H1 (cell line): ENCODE measurements at regions not wholly inside any gene's neighbourhood (a gene's known extent, or its start where the extent isn't known, plus 50 kb on each side); places are given as distances from the start of the nearest gene placed in this dataset.

Experiments
- CTCF ChIA-PET: fragments of 300-600 bp; sonication (Branson Sonifier 250); formaldehyde crosslinking; loops from one replicate; lab custom pipeline; 2021; ENCODE audit not compliant: partially characterized antibody; lab: Charles Lee
- POLR2A ChIA-PET: fragments of 300-600 bp; sonication (Branson Sonifier 250); formaldehyde crosslinking; loops from one replicate; lab custom pipeline; 2021; ENCODE audit warnings: inconsistent platforms; ENCODE audit not compliant: partially characterized antibody; lab: Charles Lee
- DNase-seq, 2 experiments: peaks; one replicate each; pipeline versions ENCODE4 v3.0.0 to v3.0.0-alpha.2; 2010 to 2022; ENCODE audit warnings: low spot score in 2 of 2, low read depth in 1 of 2, mixed read lengths in 1 of 2
- FAIRE-seq: peaks from 2 replicates; lab custom pipeline; 2011; peaks lifted over from hg19 to GRCh38; lab: Jason Lieb, UNC
- H2AFZ ChIP-seq: 2 replicates; pipeline ENCODE4 v1.8.1; 2012; ENCODE audit warnings: low read length, inconsistent platforms
- H2AK5ac ChIP-seq: 2 replicates; pipeline ENCODE4 v1.6.1; 2013; ENCODE audit warnings: low read depth, low read length
- H2BK120ac ChIP-seq: replicated peaks from 2 replicates; pipeline ENCODE3; 2013; ENCODE audit warnings: low read depth, low read length, inconsistent platforms
- H2BK12ac ChIP-seq: 2 replicates; pipeline ENCODE4 v1.6.1; 2013; ENCODE audit warnings: low read depth, low read length
- H2BK15ac ChIP-seq: 2 replicates; pipeline ENCODE4 v1.6.1; 2013; ENCODE audit warnings: low read length
- H2BK20ac ChIP-seq: 2 replicates; pipeline ENCODE4 v1.6.1; 2013; ENCODE audit warnings: low read length
- H2BK5ac ChIP-seq: 2 replicates; pipeline ENCODE4 v1.6.1; 2013; ENCODE audit warnings: low read depth, low read length
- H3K14ac ChIP-seq: 2 replicates; pipeline ENCODE4 v1.6.1; 2013; ENCODE audit warnings: inconsistent platforms; ENCODE audit not compliant: insufficient read length
- H3K18ac ChIP-seq: 2 replicates; pipeline ENCODE4 v1.6.1; 2013; ENCODE audit warnings: low read length; ENCODE audit errors: extremely low read depth
- H3K23ac ChIP-seq: 2 replicates; pipeline ENCODE4 v1.6.1; 2013; ENCODE audit warnings: inconsistent platforms; ENCODE audit not compliant: insufficient read length
- H3K23me2 ChIP-seq: 2 replicates; pipeline ENCODE4 v1.6.1; 2013; ENCODE audit warnings: low read depth, low read length
- H3K27ac ChIP-seq: 2 replicates; pipeline ENCODE4 v1.6.1; 2011; ENCODE audit warnings: low read depth, low read length, inconsistent platforms
- H3K27me3 ChIP-seq, 4 experiments: replicated peaks in 1 of 4; 1 replicate in 1 of 4; 2 replicates in 3 of 4; pipeline versions ENCODE4 v1.6.1 to v1.8.1; 2011 to 2013; ENCODE audit warnings: low read length in 3 of 4, mild to moderate bottlenecking in 3 of 4, inconsistent platforms in 2 of 4, mixed read lengths in 2 of 4, moderate library complexity in 1 of 4; ENCODE audit not compliant: control insufficient read depth in 3 of 4, insufficient read depth in 3 of 4; ENCODE audit errors: extremely low read depth in 1 of 4
- H3K36me3 ChIP-seq, 4 experiments: 2 replicates each; pipeline versions ENCODE4 v1.6.1 to v1.8.1; 2011 to 2013; ENCODE audit warnings: mild to moderate bottlenecking in 4 of 4, low read length in 3 of 4, moderate library complexity in 2 of 4, control low read depth in 1 of 4, inconsistent platforms in 1 of 4; ENCODE audit not compliant: insufficient read depth in 4 of 4, control insufficient read depth in 2 of 4
- H3K4ac ChIP-seq: replicated peaks from 2 replicates; pipeline ENCODE3; 2013; ENCODE audit warnings: low read length, low read depth, mixed read lengths, inconsistent platforms; ENCODE audit not compliant: insufficient read length
- H3K4me1 ChIP-seq, 4 experiments: replicated peaks in 1 of 4; 1 replicate in 1 of 4; 2 replicates in 3 of 4; pipeline versions ENCODE4 v1.6.1 to v1.8.1; 2011 to 2013; ENCODE audit warnings: low read length in 3 of 4, inconsistent platforms in 2 of 4, mixed read lengths in 1 of 4; ENCODE audit not compliant: insufficient read depth in 4 of 4, control insufficient read depth in 3 of 4
- H3K4me2 ChIP-seq, 2 experiments: 2 replicates each; pipeline versions ENCODE4 v1.6.1 to v1.8.1; 2011 to 2013; ENCODE audit warnings: low read depth in 2 of 2, low read length in 2 of 2, control low read depth in 1 of 2, inconsistent platforms in 1 of 2, mild to moderate bottlenecking in 1 of 2; ENCODE audit not compliant: insufficient read depth in 1 of 2
- H3K4me3 ChIP-seq, 4 experiments: fragments of 200-600, 300-600 bp in 1 of 4; sonication (generic), shearing (Covaris generic), sonication (Bioruptor Twin) in 1 of 4; 2 replicates each; pipeline versions ENCODE4 v1.5.1 to v1.8.1; 2011 to 2016; ENCODE audit warnings: low read length in 4 of 4, low read depth in 3 of 4, control low read depth in 2 of 4, inconsistent platforms in 2 of 4, mild to moderate bottlenecking in 2 of 4, mixed read lengths in 1 of 4, moderate library complexity in 1 of 4; ENCODE audit not compliant: insufficient read depth in 2 of 4; ENCODE audit errors: extremely low read depth in 1 of 4
- H3K56ac ChIP-seq: replicated peaks from 2 replicates; pipeline ENCODE3; 2013; ENCODE audit warnings: low read depth, mild to moderate bottlenecking, mixed read lengths, low read length, inconsistent platforms; ENCODE audit not compliant: insufficient read length
- H3K79me1 ChIP-seq: 2 replicates; pipeline ENCODE4 v1.6.1; 2013; ENCODE audit warnings: low read depth, low read length, control low read depth
- H3K79me2 ChIP-seq, 2 experiments: 2 replicates each; pipeline versions ENCODE4 v1.6.1 to v1.8.1; 2012 to 2013; ENCODE audit warnings: low read length in 2 of 2, mild to moderate bottlenecking in 2 of 2, inconsistent platforms in 1 of 2; ENCODE audit not compliant: insufficient read depth in 2 of 2, control insufficient read depth in 1 of 2
- H3K9ac ChIP-seq, 4 experiments: replicated peaks in 1 of 4; 1 replicate in 1 of 4; 2 replicates in 3 of 4; pipeline versions ENCODE4 v1.6.1 to v1.8.1; 2011 to 2013; ENCODE audit warnings: low read depth in 3 of 4, low read length in 3 of 4, control low read depth in 2 of 4, mild to moderate bottlenecking in 2 of 4, moderate library complexity in 2 of 4, inconsistent platforms in 1 of 4; ENCODE audit errors: extremely low read depth in 1 of 4
- H3K9me3 ChIP-seq, 2 experiments: 2 replicates each; pipeline versions ENCODE4 v1.6.1 to v1.8.1; 2012 to 2013; ENCODE audit warnings: mild to moderate bottlenecking in 2 of 2, moderate library complexity in 2 of 2, control low read depth in 1 of 2, inconsistent platforms in 1 of 2, low read depth in 1 of 2, low read length in 1 of 2, mixed read lengths in 1 of 2; ENCODE audit not compliant: insufficient read depth in 2 of 2
- H4K20me1 ChIP-seq, 2 experiments: replicated peaks in 1 of 2; 2 replicates each; pipeline versions ENCODE3 to v1.8.1; 2011 to 2013; ENCODE audit warnings: inconsistent platforms in 2 of 2, low read length in 2 of 2, mild to moderate bottlenecking in 1 of 2; ENCODE audit not compliant: insufficient read depth in 2 of 2, control insufficient read depth in 1 of 2
- H4K5ac ChIP-seq: 2 replicates; pipeline ENCODE4 v1.6.1; 2013; ENCODE audit warnings: low read length, low read depth, mixed read lengths, inconsistent platforms; ENCODE audit not compliant: insufficient read length
- H4K8ac ChIP-seq: 2 replicates; pipeline ENCODE4 v1.8.0; 2013; ENCODE audit warnings: mild to moderate bottlenecking, moderate library complexity, low read length, inconsistent platforms; ENCODE audit not compliant: insufficient read depth; ENCODE audit errors: extremely low read depth
- H4K91ac ChIP-seq: replicated peaks from 2 replicates; pipeline ENCODE3; 2013; ENCODE audit warnings: low read length, mixed read lengths, inconsistent platforms; ENCODE audit not compliant: insufficient read length
- BACH1 ChIP-seq: IDR thresholded peaks from 2 replicates; pipeline ENCODE4 v1.6.1; 2012; ENCODE audit warnings: low read length, improper control_type of control experiment
- CEBPB ChIP-seq: IDR thresholded peaks from 2 replicates; pipeline ENCODE4 v1.6.1; 2012; ENCODE audit warnings: low read depth, low read length
- CHD1 ChIP-seq: IDR thresholded peaks from 2 replicates; pipeline ENCODE4 v1.6.1; 2012; ENCODE audit warnings: low read depth, low read length, improper control_type of control experiment
- GABPA ChIP-seq: IDR thresholded peaks from 2 replicates; pipeline ENCODE4 v1.6.1; 2011; ENCODE audit warnings: mild to moderate bottlenecking, low read length, moderate library complexity, borderline replicate concordance; ENCODE audit not compliant: insufficient read depth
- HDAC2 ChIP-seq, 2 experiments: fragments of 300-600 bp in 1 of 2; sonication (generic) in 1 of 2; IDR thresholded peaks; 2 replicates each; pipeline ENCODE4 v1.6.1; 2011 to 2012; ENCODE audit warnings: low read depth in 2 of 2, low read length in 2 of 2, mild to moderate bottlenecking in 2 of 2, moderate library complexity in 2 of 2, borderline replicate concordance in 1 of 2, inconsistent platforms in 1 of 2
- HDAC6 ChIP-seq: IDR thresholded peaks from one replicate; pipeline ENCODE4 v1.7.1; 2012; ENCODE audit warnings: low read depth, mild to moderate bottlenecking, inconsistent platforms, low read length, moderate library complexity
- NANOG ChIP-seq: IDR thresholded peaks from 2 replicates; pipeline ENCODE4 v1.6.1; 2011; ENCODE audit warnings: low read length, low read depth, mild to moderate bottlenecking, inconsistent platforms; ENCODE audit not compliant: insufficient read depth, poor library complexity, severe bottlenecking
- SIN3A ChIP-seq, 2 experiments: IDR thresholded peaks in 1 of 2; conservative IDR thresholded peaks in 1 of 2; 2 replicates each; pipeline ENCODE4 v1.6.1; 2011 to 2012; ENCODE audit warnings: low read length in 2 of 2, improper control_type of control experiment in 1 of 2, low read depth in 1 of 2, mild to moderate bottlenecking in 1 of 2
- SP2 ChIP-seq: IDR thresholded peaks from 2 replicates; pipeline ENCODE4 v1.6.1; 2012; ENCODE audit warnings: mild to moderate bottlenecking, low read length, inconsistent platforms
- SUZ12 ChIP-seq: fragments of 200-600 bp; sonication (generic); IDR thresholded peaks from 2 replicates; pipeline ENCODE4 v1.6.1; 2012; ENCODE audit warnings: mild to moderate bottlenecking, inconsistent platforms, low read length, moderate library complexity, mixed read lengths
- WGBS, 2 experiments: shearing (Covaris generic) in 1 of 2; methylation state at CpG; one replicate each; pipeline versions ENCODE4 v1.1.6 to v1.1.7; 2013 to 2015; ENCODE audit warnings: low lambda C conversion rate in 2 of 2, mixed read lengths in 2 of 2, inconsistent platforms in 1 of 2, low coverage in 1 of 2, missing lambda C conversion rate in 1 of 2; ENCODE audit not compliant: insufficient replicate concordance in 2 of 2, insufficient coverage in 1 of 2, insufficient read length in 1 of 2; ENCODE audit errors: extremely low coverage in 1 of 2, missing lambda C conversion rate in 1 of 2; 5-methylcytosine and 5-hydroxymethylcytosine counted together

DNA sequence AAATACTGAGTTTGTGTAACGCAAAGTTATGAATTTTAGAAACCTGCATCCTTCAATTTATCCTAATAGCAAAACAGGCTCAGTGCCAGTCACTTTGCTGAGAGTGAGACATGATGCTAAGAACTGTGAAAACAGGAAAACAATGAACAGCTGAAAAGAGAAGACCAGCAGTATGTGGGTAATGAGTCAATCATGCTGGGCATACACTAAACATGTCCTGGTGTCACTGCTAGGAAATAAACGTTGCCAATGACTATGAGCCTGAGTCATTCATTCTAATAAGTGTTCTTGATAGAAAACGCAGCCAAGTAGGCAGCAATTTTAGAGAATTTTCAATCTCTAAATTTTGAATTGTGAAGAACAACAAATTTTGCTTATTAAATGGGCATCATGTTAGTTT lies 237.3 kb downstream of the GALR1 start:
- Histone ChIP-seq H4K5ac (no peak overlapping the region), H4K91ac (no peak overlapping the region), H2BK5ac (no peak overlapping the region), H3K23ac (no peak overlapping the region), H3K56ac (no peak overlapping the region), H3K23me2 (no peaks in the 10 kb centered on the region; the same call in 1 of the 2 replicates), H3K4me1 (no peaks in the 10 kb centered on the region), H4K8ac (no peak overlapping the region), H3K4me3 (no peak overlapping the region), H3K27me3 (peaks cover 0 to 1% (median 0%) of the 10 kb centered on the region in 4 experiments; a peak in 1 of 7 replicates), H2BK15ac (no peak overlapping the region), H2AK5ac (no peak overlapping the region), H3K36me3 (no peaks in the 10 kb centered on the region), H3K14ac (no peak overlapping the region), H3K4ac (no peak overlapping the region), H2BK120ac (no peak overlapping the region), H2BK20ac (no peak overlapping the region), H3K9ac (no peak overlapping the region), H3K79me2 (no peaks in the 10 kb centered on the region), H4K20me1 (no peaks in the 10 kb centered on the region), H2BK12ac (no peak overlapping the region), H3K79me1 (no peaks in the 10 kb centered on the region), H3K9me3 (no peaks in the 10 kb centered on the region), H3K4me2 (no peak overlapping the region), H3K27ac (no peak overlapping the region), H2AFZ (no peak overlapping the region), H3K18ac (no peak overlapping the region)
- FAIRE-seq, result no peak
- TF ChIP-seq SUZ12 (no peak), NANOG (no peak), SP2 (no peak), CHD1 (no peak), SIN3A (conservative IDR thresholded peaks at IDR 0.05 in 1 of 2, IDR thresholded peaks at IDR 0.05 in 1 of 2; ENCODE audit: low read depth in 1 of 2, low read length in 2 of 2) (no peak), GABPA (no peak), HDAC6 (no peak), BACH1 (no peak), HDAC2 (IDR thresholded peaks at IDR 0.05; ENCODE audit: borderline replicate concordance in 1 of 2, low read depth in 2 of 2, low read length in 2 of 2) (no peak), CEBPB (no peak)
- 90% methylated on average over 3 of the region's 3 CpGs; no CpG with 5 or more reads in 1 of the 2 experiments for WGBS, 2 experiments
- CTCF ChIA-PET, result interaction anchor here (1.0 to 1.1 kb wide), 2 partner anchors 8 to 9 kb away, joined by 3 to 4 read pairs; no protein-coding TSS in a partner anchor
- no peak for DNase-seq
- POLR2A ChIA-PET, result no interaction called here
